ENCODE measurements at regions not wholly inside any gene's neighbourhood (a gene's known extent, or its start where the extent isn't known, plus 50 kb on each side); places are given as distances from the start of the nearest gene placed in this dataset.

DNA sequence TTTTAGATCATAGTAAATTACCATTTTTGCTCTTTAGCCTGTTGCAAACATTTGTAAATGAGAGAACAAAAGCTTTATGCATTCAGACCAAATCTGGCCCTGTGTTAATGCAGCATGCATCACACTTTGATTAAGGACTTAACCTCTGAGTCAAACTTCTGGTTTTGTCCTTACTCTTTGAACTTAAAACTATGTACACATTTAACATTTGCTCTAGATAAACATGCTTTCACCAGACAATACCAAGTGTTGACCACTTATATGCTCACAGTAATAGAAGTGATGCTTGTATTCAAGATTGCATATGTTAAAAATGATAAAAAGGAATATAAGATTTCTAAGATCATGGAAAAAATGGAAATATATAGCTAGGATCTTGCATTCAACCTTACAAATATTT is 1095.3 kb downstream of the ADGRL2 start:
- Histone ChIP-seq H4K20me1 (ENCODE audit: insufficient read depth, low read length) (no peaks in the 10 kb centered on the region), H3K27me3 (ENCODE audit: insufficient read depth, low read length) (no peaks in the 10 kb centered on the region), H3K4me3 (ENCODE audit: low read depth, low read length, poor library complexity, severe bottlenecking) (no peak overlapping the region), H3K9me2 (ENCODE audit: low read depth, low read length) (no peaks in the 10 kb centered on the region), H3K4me2 (ENCODE audit: low read length) (no peak overlapping the region), H3K9me3 (ENCODE audit: low read length) (no peaks in the 10 kb centered on the region), H3F3A (ENCODE audit: insufficient read depth, low read length) (no peaks in the 10 kb centered on the region), H3K36me3 (ENCODE audit: insufficient read depth, low read length) (no peaks in the 10 kb centered on the region), H2AFZ (ENCODE audit: low read length) (no peak overlapping the region), H3K4me1 (ENCODE audit: insufficient read depth, low read length, severe bottlenecking) (no peaks in the 10 kb centered on the region), H3K79me2 (ENCODE audit: insufficient read depth, low read length) (no peaks in the 10 kb centered on the region), H3K27ac (ENCODE audit: low read depth, low read length, poor library complexity, severe bottlenecking) (no peak overlapping the region), H3K9ac (ENCODE audit: low read length) (no peak overlapping the region)
- TF ChIP-seq, protein P1, sequence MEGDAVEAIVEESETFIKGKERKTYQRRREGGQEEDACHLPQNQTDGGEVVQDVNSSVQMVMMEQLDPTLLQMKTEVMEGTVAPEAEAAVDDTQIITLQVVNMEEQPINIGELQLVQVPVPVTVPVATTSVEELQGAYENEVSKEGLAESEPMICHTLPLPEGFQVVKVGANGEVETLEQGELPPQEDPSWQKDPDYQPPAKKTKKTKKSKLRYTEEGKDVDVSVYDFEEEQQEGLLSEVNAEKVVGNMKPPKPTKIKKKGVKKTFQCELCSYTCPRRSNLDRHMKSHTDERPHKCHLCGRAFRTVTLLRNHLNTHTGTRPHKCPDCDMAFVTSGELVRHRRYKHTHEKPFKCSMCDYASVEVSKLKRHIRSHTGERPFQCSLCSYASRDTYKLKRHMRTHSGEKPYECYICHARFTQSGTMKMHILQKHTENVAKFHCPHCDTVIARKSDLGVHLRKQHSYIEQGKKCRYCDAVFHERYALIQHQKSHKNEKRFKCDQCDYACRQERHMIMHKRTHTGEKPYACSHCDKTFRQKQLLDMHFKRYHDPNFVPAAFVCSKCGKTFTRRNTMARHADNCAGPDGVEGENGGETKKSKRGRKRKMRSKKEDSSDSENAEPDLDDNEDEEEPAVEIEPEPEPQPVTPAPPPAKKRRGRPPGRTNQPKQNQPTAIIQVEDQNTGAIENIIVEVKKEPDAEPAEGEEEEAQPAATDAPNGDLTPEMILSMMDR (IDR thresholded peaks at IDR 0.05; ENCODE audit: low read length) = no peak
- no peak for TF ChIP-seq EZH2 (IDR thresholded peaks at IDR 0.05; ENCODE audit: borderline replicate concordance, low read length)

DNA sequence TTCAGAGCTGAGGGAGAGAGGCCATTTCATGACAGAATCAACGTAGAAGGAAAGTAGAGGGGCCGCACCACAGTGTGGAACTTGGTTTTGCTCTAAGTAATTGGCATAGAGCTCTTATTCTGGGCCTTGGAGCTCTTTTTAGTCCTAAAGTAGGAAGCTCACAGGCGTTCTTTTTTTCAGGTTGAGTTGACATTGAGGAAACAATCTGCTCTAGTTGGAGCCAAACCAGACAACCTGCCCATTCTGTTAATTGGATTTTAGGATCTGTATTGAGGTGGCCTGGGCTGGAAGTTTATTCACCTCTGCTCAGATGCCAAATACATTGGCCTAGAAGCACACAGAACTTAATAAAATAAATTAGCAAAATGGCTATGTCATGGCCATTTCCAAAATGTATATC is 1093.9 kb downstream of the ADGRL2 start:
- Histone ChIP-seq H3K4me2 (ENCODE audit: low read length) (no peak overlapping the region), H3K36me3 (ENCODE audit: insufficient read depth, low read length) (no peaks in the 10 kb centered on the region), H3K9ac (ENCODE audit: low read length) (no peak overlapping the region), H3K27me3 (ENCODE audit: insufficient read depth, low read length) (no peaks in the 10 kb centered on the region), H3F3A (ENCODE audit: insufficient read depth, low read length) (no peaks in the 10 kb centered on the region), H3K79me2 (ENCODE audit: insufficient read depth, low read length) (no peaks in the 10 kb centered on the region), H3K27ac (ENCODE audit: low read depth, low read length, poor library complexity, severe bottlenecking) (no peak overlapping the region), H2AFZ (ENCODE audit: low read length) (no peak overlapping the region), H3K9me2 (ENCODE audit: low read depth, low read length) (no peaks in the 10 kb centered on the region), H3K4me3 (ENCODE audit: low read depth, low read length, poor library complexity, severe bottlenecking) (no peak overlapping the region), H3K9me3 (ENCODE audit: low read length) (no peaks in the 10 kb centered on the region), H3K4me1 (ENCODE audit: insufficient read depth, low read length, severe bottlenecking) (no peaks in the 10 kb centered on the region), H4K20me1 (ENCODE audit: insufficient read depth, low read length) (no peaks in the 10 kb centered on the region)
- TF ChIP-seq, protein P1 (IDR thresholded peaks at IDR 0.05; ENCODE audit: low read length) = no peak
- TF ChIP-seq EZH2 (IDR thresholded peaks at IDR 0.05; ENCODE audit: borderline replicate concordance, low read length) = no peak

DNA sequence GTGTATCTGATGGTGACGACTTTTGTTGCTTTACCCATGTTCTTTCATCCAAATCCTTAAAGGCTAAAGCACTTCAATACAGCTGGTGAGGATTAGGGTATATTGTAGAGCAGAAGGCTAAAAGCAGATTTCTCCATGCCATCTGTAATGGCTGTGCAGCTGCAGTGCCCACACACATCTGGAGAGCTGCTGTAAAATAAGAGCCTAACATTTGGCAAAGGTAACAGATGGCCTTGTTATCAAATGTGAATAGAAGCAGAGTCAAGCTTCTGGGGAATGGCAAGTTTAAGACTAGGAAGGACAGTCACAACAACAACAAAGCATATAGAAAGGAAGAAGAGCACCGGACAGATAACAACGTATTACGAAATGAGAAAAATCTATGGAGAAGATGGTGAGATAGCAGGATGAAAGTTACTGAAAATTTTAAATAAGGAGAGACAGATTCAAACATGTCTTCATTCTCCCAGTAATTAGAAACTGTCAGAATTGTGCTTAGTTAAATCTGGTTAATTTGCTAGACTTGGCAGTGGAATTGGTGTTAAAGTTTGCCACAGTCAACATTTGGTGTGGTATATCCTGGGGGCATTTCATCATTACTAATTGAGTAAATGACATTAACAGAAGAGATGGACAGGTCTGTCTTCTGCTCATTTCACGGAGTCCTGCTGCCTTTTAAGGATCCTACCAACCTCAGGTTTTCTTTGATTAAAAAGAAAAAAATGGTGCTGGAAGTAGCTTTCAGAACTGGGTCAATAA is 1093.2 kb downstream of the ADGRL2 start:
- no peak overlapping the region for H3K9ac ChIP-seq (ENCODE audit: low read length)
- H3K4me3 ChIP-seq (ENCODE audit: low read depth, low read length, poor library complexity, severe bottlenecking) = no peak overlapping the region
- no peak overlapping the region for H3K27ac ChIP-seq (ENCODE audit: low read depth, low read length, poor library complexity, severe bottlenecking)
- H2AFZ ChIP-seq (ENCODE audit: low read length) = no peak overlapping the region
- no peak for TF ChIP-seq EZH2 (IDR thresholded peaks at IDR 0.05; ENCODE audit: borderline replicate concordance, low read length)
- TF ChIP-seq, protein P1 (IDR thresholded peaks at IDR 0.05; ENCODE audit: low read length) = no peak
- no peaks in the 10 kb centered on the region for H3K27me3 ChIP-seq (ENCODE audit: insufficient read depth, low read length)
- no peaks in the 10 kb centered on the region for H3K79me2 ChIP-seq (ENCODE audit: insufficient read depth, low read length)
- H3K9me2 ChIP-seq (ENCODE audit: low read depth, low read length) = no peaks in the 10 kb centered on the region
- H3K4me1 ChIP-seq (ENCODE audit: insufficient read depth, low read length, severe bottlenecking) = no peaks in the 10 kb centered on the region
- no peaks in the 10 kb centered on the region for H3F3A ChIP-seq (ENCODE audit: insufficient read depth, low read length)
- H3K36me3 ChIP-seq (ENCODE audit: insufficient read depth, low read length) = no peaks in the 10 kb centered on the region
- H3K9me3 ChIP-seq (ENCODE audit: low read length) = no peaks in the 10 kb centered on the region
- no peak overlapping the region for H3K4me2 ChIP-seq (ENCODE audit: low read length)
- H4K20me1 ChIP-seq (ENCODE audit: insufficient read depth, low read length) = no peaks in the 10 kb centered on the region
